Progenitor cell of endocrine pancreas (in vitro differentiated cells): ENCODE measurements at regions not wholly inside any gene's neighbourhood (a gene's known extent, or its start where the extent isn't known, plus 50 kb on each side); places are given as distances from the start of the nearest gene placed in this dataset.

Source experiments
- DNase-seq: peaks from one replicate; pipeline ENCODE4 v3.0.0; 2021; ENCODE audit warnings: low spot score; ENCODE audit not compliant: unreplicated experiment
- H3K27ac Mint-ChIP-seq: 2 replicates; pipeline ENCODE4 v1.8.0; 2021; ENCODE audit warnings: mild to moderate bottlenecking, moderate library complexity, mixed read lengths
- H3K27me3 Mint-ChIP-seq: 2 replicates; pipeline ENCODE4 v1.8.0; 2021; ENCODE audit warnings: mixed read lengths
- H3K36me3 Mint-ChIP-seq: 2 replicates; pipeline ENCODE4 v1.8.0; 2022; ENCODE audit warnings: mixed read lengths; ENCODE audit not compliant: insufficient read depth
- H3K4me1 Mint-ChIP-seq: 2 replicates; pipeline ENCODE4 v1.8.0; 2021; ENCODE audit warnings: low read depth, mixed read lengths
- H3K4me3 Mint-ChIP-seq: 2 replicates; pipeline ENCODE4 v1.8.0; 2021; ENCODE audit warnings: low read depth, mild to moderate bottlenecking, moderate library complexity, mixed read lengths
- H3K9me3 Mint-ChIP-seq: 2 replicates; pipeline ENCODE4 v1.8.0; 2021; ENCODE audit warnings: low read depth, mixed read lengths
- CTCF ChIP-seq: fragments of 200-600 bp; sonication (generic); IDR thresholded peaks from one replicate; pipeline ENCODE4 v1.5.0; 2021; ENCODE audit warnings: antibody characterized with exemption, mild to moderate bottlenecking; ENCODE audit not compliant: unreplicated experiment

- Mint-ChIP-seq H3K27ac (peak overlapping the region; percentile 42), H3K27me3 (peaks cover 3% of the 10 kb centered on the region), H3K9me3 (no peaks in the 10 kb centered on the region), H3K36me3 (no peaks in the 10 kb centered on the region), H3K4me3 (no peak overlapping the region), H3K4me1 (peaks cover 40% of the 10 kb centered on the region)
- TF ChIP-seq CTCF: no peak
- no peak for DNase-seq
These were observed 206.4 kb upstream of the ID2 start for GRCh38 chr2:8475349-8476031.

DNA sequence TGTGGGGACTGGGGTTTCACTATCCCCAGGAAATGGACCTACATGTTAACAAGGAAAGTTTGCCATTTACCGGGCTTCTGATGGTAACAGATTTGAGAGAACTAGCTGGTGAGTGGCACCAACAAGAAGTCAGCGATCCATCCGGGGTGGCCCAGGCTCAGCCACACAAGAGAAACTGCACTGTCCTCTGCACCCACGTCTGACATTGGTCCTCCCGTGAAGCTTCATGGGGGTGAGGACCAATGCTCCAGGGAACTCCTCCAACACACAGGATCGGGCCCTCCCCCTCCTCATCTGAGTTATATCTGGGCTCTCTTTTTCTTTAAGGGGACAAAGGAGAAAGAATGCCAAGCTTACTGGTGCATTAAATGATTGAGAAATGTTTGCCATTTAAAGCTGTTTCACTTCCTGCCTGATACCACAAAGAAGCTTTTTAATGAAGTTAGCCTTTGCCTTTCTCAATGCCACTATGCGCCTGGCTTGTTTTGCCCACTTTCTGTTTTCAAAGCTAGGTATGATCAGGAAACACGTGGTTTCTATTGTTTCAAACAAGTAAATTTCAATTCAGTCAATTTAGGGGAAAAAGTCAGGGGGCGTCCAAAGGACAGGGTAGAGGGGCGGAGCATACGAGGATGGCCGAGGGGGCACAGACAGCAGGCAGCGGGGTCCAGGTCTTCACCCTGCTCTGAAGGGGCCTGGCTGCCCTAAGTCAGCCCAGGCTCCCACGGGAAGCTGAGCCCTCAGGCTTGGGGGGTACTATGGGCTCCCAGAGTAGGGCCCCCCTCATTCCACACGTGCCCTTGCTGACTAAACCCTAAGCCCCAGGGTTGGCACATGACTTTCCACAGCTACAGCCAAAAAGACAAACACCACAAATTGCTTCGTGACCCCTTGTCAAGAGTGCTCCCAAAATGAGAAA, 204.0 kb upstream of the ID2 start:
- no peak for DNase-seq
- Mint-ChIP-seq H3K4me1 (peaks cover 37% of the 10 kb centered on the region), H3K4me3 (no peak overlapping the region), H3K27ac (no peak overlapping the region), H3K9me3 (no peaks in the 10 kb centered on the region), H3K36me3 (no peaks in the 10 kb centered on the region), H3K27me3 (peaks cover 11% of the 10 kb centered on the region)
- no peak for TF ChIP-seq CTCF

GRCh38 chr2:8478471-8478793, 203.4 kb upstream of the ID2 start:
- H3K4me1 Mint-ChIP-seq: peaks cover 34% of the 10 kb centered on the region
- no peak overlapping the region for H3K4me3 Mint-ChIP-seq
- no peaks in the 10 kb centered on the region for H3K9me3 Mint-ChIP-seq
- no peak for TF ChIP-seq CTCF
- H3K27ac Mint-ChIP-seq: no peak overlapping the region
- no peaks in the 10 kb centered on the region for H3K36me3 Mint-ChIP-seq
- peaks cover 11% of the 10 kb centered on the region for H3K27me3 Mint-ChIP-seq
- DNase-seq: no peak

DNA sequence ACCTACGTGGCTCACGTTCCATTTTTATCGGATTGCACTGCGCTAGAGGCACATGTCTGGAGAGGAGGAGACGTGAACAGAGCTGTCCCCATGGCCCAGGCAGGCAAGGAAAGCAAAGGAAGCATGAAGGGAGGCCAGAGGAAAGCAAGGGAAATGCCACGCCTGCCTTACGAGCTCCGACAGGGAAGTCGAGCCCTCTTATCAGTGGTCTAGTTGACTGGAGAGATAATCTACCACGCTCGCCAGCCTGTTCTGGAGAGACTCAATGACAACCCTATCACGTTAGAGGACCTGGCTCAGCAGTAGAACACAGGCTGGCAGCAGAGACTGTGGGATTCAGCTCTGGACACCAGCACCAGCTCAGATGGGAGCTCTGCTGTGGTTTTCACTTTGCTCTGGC, 202.6 kb upstream of the ID2 start:
- H3K27ac Mint-ChIP-seq: no peak overlapping the region

DNA sequence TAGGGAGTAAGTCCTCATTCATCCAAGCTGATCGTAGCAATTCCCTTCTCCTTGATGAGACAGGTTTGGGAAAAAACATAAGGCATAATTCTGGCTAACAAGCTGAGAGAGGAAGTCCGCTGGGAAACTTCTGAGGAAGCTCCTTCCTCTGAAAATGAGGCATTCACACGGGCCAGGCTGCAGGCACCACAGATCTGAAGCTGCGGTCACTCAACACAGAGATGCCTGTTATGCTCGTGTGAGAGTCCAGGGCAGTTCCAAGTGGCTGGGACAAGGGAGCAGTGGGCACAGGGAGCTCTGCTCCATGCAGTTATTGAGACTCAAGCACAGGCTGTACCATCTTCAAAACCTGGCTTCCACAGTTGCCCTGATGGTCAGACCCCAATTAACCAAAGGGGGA, 200.9 kb upstream of the ID2 start:
- H3K4me1 Mint-ChIP-seq: peaks cover 23% of the 10 kb centered on the region
- DNase-seq: no peak
- no peak overlapping the region for H3K4me3 Mint-ChIP-seq
- no peaks in the 10 kb centered on the region for H3K9me3 Mint-ChIP-seq
- no peak for TF ChIP-seq CTCF
- peaks cover 11% of the 10 kb centered on the region for H3K27me3 Mint-ChIP-seq
- H3K36me3 Mint-ChIP-seq: no peaks in the 10 kb centered on the region
- H3K27ac Mint-ChIP-seq: no peak overlapping the region

More for the DNA sequence above, 202.6 kb upstream of the ID2 start:
- H3K4me1 Mint-ChIP-seq: peaks cover 34% of the 10 kb centered on the region
- no peak overlapping the region for H3K4me3 Mint-ChIP-seq
- H3K9me3 Mint-ChIP-seq: no peaks in the 10 kb centered on the region
- DNase-seq: no peak
- H3K27me3 Mint-ChIP-seq: peaks cover 11% of the 10 kb centered on the region
- no peaks in the 10 kb centered on the region for H3K36me3 Mint-ChIP-seq
- TF ChIP-seq CTCF: no peak
